ENCODE measurements at regions not wholly inside any gene's neighbourhood (a gene's known extent, or its start where the extent isn't known, plus 50 kb on each side); places are given as distances from the start of the nearest gene placed in this dataset.

DNA sequence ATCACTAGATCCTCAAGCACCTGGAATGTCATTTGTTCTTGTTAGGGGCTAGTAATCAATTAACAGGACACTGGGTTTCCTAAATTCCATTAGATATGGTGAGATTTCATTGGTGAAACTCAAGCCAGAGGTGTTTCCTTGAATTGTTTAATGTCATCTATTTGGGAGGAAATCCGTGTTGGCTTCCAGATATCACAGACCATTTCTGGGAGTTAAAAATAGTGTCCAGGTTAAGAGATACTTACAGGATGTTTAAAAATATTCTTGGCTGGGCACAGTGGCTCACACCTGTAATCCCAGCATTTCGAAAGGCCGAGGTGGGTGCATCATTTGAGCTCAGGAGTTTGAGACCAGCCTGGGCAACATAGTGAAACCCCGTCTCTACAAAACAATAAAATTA lies 688.3 kb upstream of the WWC1 start:
- TF ChIP-seq, protein P1, sequence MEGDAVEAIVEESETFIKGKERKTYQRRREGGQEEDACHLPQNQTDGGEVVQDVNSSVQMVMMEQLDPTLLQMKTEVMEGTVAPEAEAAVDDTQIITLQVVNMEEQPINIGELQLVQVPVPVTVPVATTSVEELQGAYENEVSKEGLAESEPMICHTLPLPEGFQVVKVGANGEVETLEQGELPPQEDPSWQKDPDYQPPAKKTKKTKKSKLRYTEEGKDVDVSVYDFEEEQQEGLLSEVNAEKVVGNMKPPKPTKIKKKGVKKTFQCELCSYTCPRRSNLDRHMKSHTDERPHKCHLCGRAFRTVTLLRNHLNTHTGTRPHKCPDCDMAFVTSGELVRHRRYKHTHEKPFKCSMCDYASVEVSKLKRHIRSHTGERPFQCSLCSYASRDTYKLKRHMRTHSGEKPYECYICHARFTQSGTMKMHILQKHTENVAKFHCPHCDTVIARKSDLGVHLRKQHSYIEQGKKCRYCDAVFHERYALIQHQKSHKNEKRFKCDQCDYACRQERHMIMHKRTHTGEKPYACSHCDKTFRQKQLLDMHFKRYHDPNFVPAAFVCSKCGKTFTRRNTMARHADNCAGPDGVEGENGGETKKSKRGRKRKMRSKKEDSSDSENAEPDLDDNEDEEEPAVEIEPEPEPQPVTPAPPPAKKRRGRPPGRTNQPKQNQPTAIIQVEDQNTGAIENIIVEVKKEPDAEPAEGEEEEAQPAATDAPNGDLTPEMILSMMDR (IDR thresholded peaks at IDR 0.05; ENCODE audit: extremely low read depth in 1 of 2, insufficient read depth in 1 of 2, low read depth in 1 of 2, low read length in 2 of 2), result no peak
- TF ChIP-seq POLR2A (IDR thresholded peaks at IDR 0.05; ENCODE audit: low read depth, low read length) (no peak), EZH2 (IDR thresholded peaks at IDR 0.05; ENCODE audit: borderline replicate concordance, low read depth, low read length, severe bottlenecking) (no peak), FOS (IDR thresholded peaks at IDR 0.05; ENCODE audit: borderline replicate concordance, insufficient read depth, low read length) (no peak)

Measured in endothelial cell of umbilical vein (primary cell).